Activated effector memory CD4-positive, alpha-beta T cell treated with Interleukin-2 at 50 U/mL for 16 hours (primary cell): ENCODE measurements at regions not wholly inside any gene's neighbourhood (a gene's known extent, or its start where the extent isn't known, plus 50 kb on each side); places are given as distances from the start of the nearest gene placed in this dataset.
"Not testable (repeated sequence)": the region's sequence is repeated elsewhere in the genome, so short reads cannot be mapped to it uniquely, and the experiment has no call there.

Source experiments
- DNase-seq: peaks from one replicate; pipeline ENCODE4 v3.0.0-alpha.2; 2020

GRCh38 chr7:130948822-130949221 is 214.8 kb upstream of the KLF14 start:
- no peak for DNase-seq

GRCh38 chr7:130949550-130949949 is 215.5 kb upstream of the KLF14 start:
- DNase-seq, result no peak

GRCh38 chr7:130950054-130950453 is 216.0 kb upstream of the KLF14 start:
- no peak for DNase-seq

GRCh38 chr7:130950741-130951140 is 216.7 kb upstream of the KLF14 start:
- no peak for DNase-seq

- no peak for DNase-seq
Observed at GRCh38 chr7:130951303-130951975, 217.4 kb upstream of the KLF14 start.

- DNase-seq, result no peak
Observed at GRCh38 chr7:130951976-130952876, 218.2 kb upstream of the KLF14 start.

GRCh38 chr7:130953196-130953595 is 219.2 kb upstream of the KLF14 start:
- no peak for DNase-seq

- DNase-seq, result no peak
Observed at GRCh38 chr7:130954918-130955564, 221.0 kb upstream of the KLF14 start.

GRCh38 chr7:130955565-130955919 is 221.5 kb upstream of the KLF14 start:
- no peak for DNase-seq

GRCh38 chr7:130956417-130957136 is 222.6 kb upstream of the KLF14 start:
- no peak for DNase-seq

GRCh38 chr7:130957137-130957513 is 223.1 kb upstream of the KLF14 start:
- DNase-seq, result no peak

- not testable (repeated sequence) for DNase-seq
Observed at GRCh38 chr7:130957722-130958435, 223.9 kb upstream of the KLF14 start.

- DNase-seq, result no peak
Observed at GRCh38 chr7:130958846-130959245, 224.8 kb upstream of the KLF14 start.

- DNase-seq, result no peak
Observed at GRCh38 chr7:130959743-130960207, 225.8 kb upstream of the KLF14 start.

GRCh38 chr7:130960208-130960988 is 226.4 kb upstream of the KLF14 start:
- no peak for DNase-seq

GRCh38 chr7:130961128-130961601 is 227.2 kb upstream of the KLF14 start:
- peak; percentile 54 for DNase-seq

GRCh38 chr7:130962109-130962508 is 228.1 kb upstream of the KLF14 start:
- no peak for DNase-seq

- DNase-seq, result no peak
Observed at GRCh38 chr7:130963339-130963738, 229.3 kb upstream of the KLF14 start.

- no peak for DNase-seq
Observed at GRCh38 chr7:130965515-130965914, 231.5 kb upstream of the KLF14 start.

- DNase-seq, result no peak
Observed at GRCh38 chr7:130966246-130967009, 232.4 kb upstream of the KLF14 start.

GRCh38 chr7:130970196-130970595 is 236.2 kb upstream of the KLF14 start:
- DNase-seq, result no peak
